Bronchial epithelial cell (primary cell): ENCODE measurements at regions not wholly inside any gene's neighbourhood (a gene's known extent, or its start where the extent isn't known, plus 50 kb on each side); places are given as distances from the start of the nearest gene placed in this dataset.
A peak's percentile ranks its signal among the peaks of the same experiment; 100 is the strongest.

Experiments used
- DNase-seq: peaks from one replicate; pipeline ENCODE4 v3.0.0-alpha.2; 2010; ENCODE audit warnings: low read depth
- FAIRE-seq: peaks from 2 replicates; lab custom pipeline; 2011; peaks lifted over from hg19 to GRCh38; lab: Jason Lieb, UNC
- H3K27me3 ChIP-seq: 2 replicates; pipeline ENCODE4 v1.5.1; 2011; ENCODE audit warnings: low read length; ENCODE audit not compliant: control insufficient read depth, insufficient read depth
- H3K36me3 ChIP-seq: 2 replicates; pipeline ENCODE4 v1.5.1; 2011; ENCODE audit warnings: low read length; ENCODE audit not compliant: control insufficient read depth, insufficient read depth
- H3K4me3 ChIP-seq: 2 replicates; pipeline ENCODE4 v1.5.1; 2011; ENCODE audit warnings: mild to moderate bottlenecking, low read depth, low read length, control low read depth
- CTCF ChIP-seq: IDR thresholded peaks from 2 replicates; pipeline ENCODE4 v1.5.1; 2011; ENCODE audit warnings: mild to moderate bottlenecking, moderate library complexity, low read length, control low read depth, inconsistent platforms; ENCODE audit not compliant: insufficient read depth, severe bottlenecking

DNA sequence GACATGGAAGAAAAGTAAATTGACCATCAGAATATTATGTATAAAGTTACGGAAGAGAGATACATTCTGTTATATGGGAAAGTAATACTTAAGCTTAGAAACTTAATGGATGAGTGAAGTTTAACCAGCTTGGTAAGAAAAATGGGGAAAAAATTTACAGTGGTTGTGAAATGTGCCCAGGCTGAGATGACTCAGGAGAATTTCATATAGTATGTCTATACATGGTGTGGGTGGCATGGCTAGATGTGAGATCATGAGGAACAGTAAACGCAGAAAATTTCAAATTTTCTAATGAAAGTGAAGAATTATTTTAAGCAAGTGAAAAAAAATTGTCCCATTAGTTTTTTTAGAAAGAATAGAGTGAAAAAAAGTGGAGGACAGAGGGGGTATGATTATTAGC is 552.5 kb upstream of the SORCS1 start:
- DNase-seq (peak; percentile 37), FAIRE-seq (no peak)
- no peak for TF ChIP-seq CTCF
- no peak overlapping the region for H3K4me3 ChIP-seq
- no peaks in the 10 kb centered on the region for H3K36me3 ChIP-seq
- no peaks in the 10 kb centered on the region for H3K27me3 ChIP-seq

GRCh38 chr10:107715565-107715964 is 551.1 kb upstream of the SORCS1 start:
- no peak for TF ChIP-seq CTCF
- FAIRE-seq = no peak
- no peaks in the 10 kb centered on the region for H3K36me3 ChIP-seq
- no peak for DNase-seq
- no peak overlapping the region for H3K4me3 ChIP-seq
- no peaks in the 10 kb centered on the region for H3K27me3 ChIP-seq

- FAIRE-seq (no peak), DNase-seq (no peak)
- Histone ChIP-seq H3K27me3 (no peaks in the 10 kb centered on the region), H3K4me3 (no peak overlapping the region), H3K36me3 (no peaks in the 10 kb centered on the region)
- no peak for TF ChIP-seq CTCF
Observed at GRCh38 chr10:107708981-107709380, 544.5 kb upstream of the SORCS1 start.

- Histone ChIP-seq H3K27me3 (no peaks in the 10 kb centered on the region), H3K36me3 (no peaks in the 10 kb centered on the region), H3K4me3 (no peak overlapping the region)
- TF ChIP-seq CTCF = no peak
- DNase-seq (no peak), FAIRE-seq (no peak)
Observed at GRCh38 chr10:107706096-107706725, 541.7 kb upstream of the SORCS1 start.

GRCh38 chr10:107701943-107702342 is 537.4 kb upstream of the SORCS1 start:
- no peak for TF ChIP-seq CTCF
- FAIRE-seq = no peak
- Histone ChIP-seq H3K4me3 (no peak overlapping the region), H3K27me3 (no peaks in the 10 kb centered on the region), H3K36me3 (no peaks in the 10 kb centered on the region)
- DNase-seq = peak; percentile 4

DNA sequence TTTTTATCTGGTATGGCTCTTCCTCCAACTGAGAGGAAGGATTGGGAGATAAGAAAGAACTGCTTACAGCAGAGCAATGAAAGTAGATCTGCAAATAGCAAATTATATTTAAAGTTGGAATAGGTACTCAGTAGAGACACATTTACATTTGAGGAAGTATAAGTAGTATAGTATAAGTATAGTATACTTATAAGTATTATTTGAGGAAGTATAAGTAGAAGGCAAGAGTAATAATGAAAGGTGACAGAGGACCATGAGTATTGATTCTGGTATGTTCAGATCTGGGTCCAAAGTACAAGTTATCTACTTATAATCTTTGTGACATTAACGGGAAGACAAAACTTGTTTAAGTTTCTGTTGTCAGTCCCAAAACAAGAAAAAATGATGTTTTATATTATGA is 527.6 kb upstream of the SORCS1 start:
- FAIRE-seq (no peak), DNase-seq (no peak)
- H3K4me3 ChIP-seq = no peak overlapping the region
- no peaks in the 10 kb centered on the region for H3K27me3 ChIP-seq
- H3K36me3 ChIP-seq = no peaks in the 10 kb centered on the region
- TF ChIP-seq CTCF = no peak
